Forelimb muscle (tissue), 1 donor: ENCODE measurements at regions not wholly inside any gene's neighbourhood (a gene's known extent, or its start where the extent isn't known, plus 50 kb on each side); places are given as distances from the start of the nearest gene placed in this dataset.
"Not testable (repeated sequence)": the region's sequence is repeated elsewhere in the genome, so short reads cannot be mapped to it uniquely, and the experiment has no call there.

Experiments
- DNase-seq: peaks from one replicate; pipeline ENCODE4 v3.0.0-alpha.2; 2013; ENCODE audit warnings: low read depth

- no peak for DNase-seq
Measured at GRCh38 chr2:242002944-242003343, 133.4 kb downstream of the RTP5 start.

- DNase-seq: no peak
Measured at GRCh38 chr2:242004223-242004901, 134.8 kb downstream of the RTP5 start.

- DNase-seq: no peak
Measured at GRCh38 chr2:242004902-242005230, 135.3 kb downstream of the RTP5 start.

GRCh38 chr2:242006091-242006634 is 136.6 kb downstream of the RTP5 start:
- not testable (repeated sequence) for DNase-seq

- not testable (repeated sequence) for DNase-seq
Measured at GRCh38 chr2:242008908-242009307, 139.4 kb downstream of the RTP5 start.

GRCh38 chr2:242009846-242010245 is 140.3 kb downstream of the RTP5 start:
- not testable (repeated sequence) for DNase-seq

- DNase-seq: not testable (repeated sequence)
Measured at GRCh38 chr2:242010252-242011166, 141.0 kb downstream of the RTP5 start.

- no peak for DNase-seq
Measured at GRCh38 chr2:242011167-242011513, 141.6 kb downstream of the RTP5 start.

- no peak for DNase-seq
Measured at GRCh38 chr2:242011516-242011915, 142.0 kb downstream of the RTP5 start.

GRCh38 chr2:242011991-242012764 is 142.6 kb downstream of the RTP5 start:
- no peak for DNase-seq

GRCh38 chr2:242012956-242013764 is 143.6 kb downstream of the RTP5 start:
- DNase-seq: no peak

- no peak for DNase-seq
Measured at GRCh38 chr2:242013771-242014170, 144.2 kb downstream of the RTP5 start.

GRCh38 chr2:242015108-242016065 is 145.9 kb downstream of the RTP5 start:
- DNase-seq: no peak

- DNase-seq: no peak
Measured at GRCh38 chr2:242017086-242017485, 147.6 kb downstream of the RTP5 start.

- DNase-seq: not testable (repeated sequence)
Measured at GRCh38 chr2:242018416-242018815, 148.9 kb downstream of the RTP5 start.

- no peak for DNase-seq
Measured at GRCh38 chr2:242019344-242019743, 149.8 kb downstream of the RTP5 start.

GRCh38 chr2:242020196-242021004 is 150.9 kb downstream of the RTP5 start:
- no peak for DNase-seq

- no peak for DNase-seq
Measured at GRCh38 chr2:242022550-242023290, 153.2 kb downstream of the RTP5 start.
